CD4-positive, alpha-beta memory T cell (primary cell): ENCODE measurements at regions not wholly inside any gene's neighbourhood (a gene's known extent, or its start where the extent isn't known, plus 50 kb on each side); places are given as distances from the start of the nearest gene placed in this dataset.
"Not testable (repeated sequence)": the region's sequence is repeated elsewhere in the genome, so short reads cannot be mapped to it uniquely, and the experiment has no call there.

Experiments
- CTCF ChIA-PET: fragments of 350-600 bp; sonication (Branson Sonifier 250); formaldehyde crosslinking; loops from one replicate; lab custom pipeline; 2021; ENCODE audit warnings: inconsistent platforms; ENCODE audit not compliant: partially characterized antibody; lab: Charles Lee
- POLR2A ChIA-PET: fragments of 350-600 bp; sonication (Branson Sonifier 250); formaldehyde crosslinking; loops from one replicate; lab custom pipeline; 2021; ENCODE audit not compliant: partially characterized antibody; lab: Charles Lee
- DNase-seq, 5 donors: peaks; one replicate each; pipeline versions ENCODE4 v3.0.0 to v3.0.0-alpha.2; 2020 to 2022; ENCODE audit warnings: mixed read lengths in 1 of 5
- H3K27ac ChIP-seq: one replicate; pipeline ENCODE4 v1.7.0; 2013; ENCODE audit warnings: low read depth, low read length
- H3K27me3 ChIP-seq: 2 replicates; pipeline ENCODE4 v1.7.0; 2013; ENCODE audit warnings: mild to moderate bottlenecking, low read length, moderate library complexity; ENCODE audit not compliant: insufficient read depth
- H3K36me3 ChIP-seq: 2 replicates; pipeline ENCODE4 v1.7.0; 2013; ENCODE audit warnings: mild to moderate bottlenecking, low read length, moderate library complexity; ENCODE audit not compliant: insufficient read depth
- H3K4me1 ChIP-seq: 2 replicates; pipeline ENCODE4 v1.7.0; 2013; ENCODE audit warnings: mild to moderate bottlenecking, low read length, moderate library complexity; ENCODE audit not compliant: insufficient read depth
- H3K4me3 ChIP-seq, 2 donors: one replicate each; pipeline ENCODE4 v1.7.0; 2013; ENCODE audit warnings: low read length in 2 of 2, mild to moderate bottlenecking in 1 of 2
- H3K9me3 ChIP-seq, 2 donors: one replicate each; pipeline ENCODE4 v1.7.0; 2013; ENCODE audit warnings: low read length in 2 of 2, control low read depth in 1 of 2; ENCODE audit not compliant: control insufficient read depth in 1 of 2
- H3K27ac Mint-ChIP-seq, 7 donors: one replicate each; pipeline ENCODE4 v1.8.0; 2020 to 2021; ENCODE audit warnings: mixed read lengths in 7 of 7, mild to moderate bottlenecking in 6 of 7, inconsistent platforms in 3 of 7, moderate library complexity in 3 of 7
- H3K27me3 Mint-ChIP-seq, 2 donors: one replicate each; pipeline ENCODE4 v1.8.0; 2020 to 2021; ENCODE audit warnings: mixed read lengths in 2 of 2
- H3K36me3 Mint-ChIP-seq, 2 donors: one replicate each; pipeline ENCODE4 v1.8.0; 2020 to 2021; ENCODE audit warnings: mixed read lengths in 2 of 2, inconsistent platforms in 1 of 2, mild to moderate bottlenecking in 1 of 2
- H3K4me1 Mint-ChIP-seq, 4 donors: one replicate each; pipeline ENCODE4 v1.8.0; 2020 to 2021; ENCODE audit warnings: mixed read lengths in 4 of 4, mild to moderate bottlenecking in 1 of 4
- H3K4me3 Mint-ChIP-seq, 8 donors: one replicate each; pipeline ENCODE4 v1.8.0; 2020 to 2021; ENCODE audit warnings: mixed read lengths in 8 of 8, mild to moderate bottlenecking in 7 of 8, moderate library complexity in 6 of 8, inconsistent platforms in 3 of 8
- H3K9me3 Mint-ChIP-seq, 8 donors: one replicate each; pipeline ENCODE4 v1.8.0; 2020 to 2021; ENCODE audit warnings: mixed read lengths in 8 of 8, mild to moderate bottlenecking in 5 of 8, inconsistent platforms in 3 of 8, moderate library complexity in 1 of 8
- intact Hi-C: fragments of 100-400 bp; cut with micrococcal nuclease; formaldehyde crosslinking; loops from one replicate; pipeline ENCODE4 v1.15.1; 2023

- H3K4me3 ChIP-seq, POLR2A ChIA-PET, DNase-seq, H3K27ac ChIP-seq, intact Hi-C loops, H3K9me3 ChIP-seq, H3K27me3 ChIP-seq, H3K4me1 Mint-ChIP-seq, H3K4me3 Mint-ChIP-seq, H3K9me3 Mint-ChIP-seq, H3K4me1 ChIP-seq, H3K36me3 ChIP-seq, H3K36me3 Mint-ChIP-seq: not testable (repeated sequence)
- Mint-ChIP-seq H3K27me3 (peaks cover 18 to 31% of the 10 kb centered on the region in 2 donors), H3K27ac (peak overlapping the region in 1 of 7 donors; percentile 43)
- CTCF ChIA-PET, result interaction anchor here (0.8 kb wide), 1 partner anchor 80 kb away, joined by 3 read pairs; no protein-coding TSS in a partner anchor
Observed at GRCh38 chr6:802223-802622, 109.3 kb upstream of the EXOC2 start.

GRCh38 chr6:799769-800168, 106.8 kb upstream of the EXOC2 start:
- intact Hi-C loops, result no loop called here
- H3K4me3 ChIP-seq, result no peak overlapping the region
- Mint-ChIP-seq H3K27ac (no peak overlapping the region), H3K4me1 (peaks cover 0 to 4% (median 0%) of the 10 kb centered on the region in 4 donors), H3K9me3 (no peaks in the 10 kb centered on the region), H3K27me3 (peaks cover 26 to 37% of the 10 kb centered on the region in 2 donors), H3K36me3 (no peaks in the 10 kb centered on the region), H3K4me3 (no peak overlapping the region)
- CTCF ChIA-PET, result interaction anchor here (0.7 to 2.0 kb wide), 5 partner anchors 9 to 601 kb away, joined by 3 to 5 read pairs (median 3); no protein-coding TSS in a partner anchor
- POLR2A ChIA-PET, result no interaction called here
- no peaks in the 10 kb centered on the region for H3K4me1 ChIP-seq
- no peaks in the 10 kb centered on the region for H3K36me3 ChIP-seq
- H3K9me3 ChIP-seq, result no peaks in the 10 kb centered on the region
- no peak for DNase-seq
- H3K27me3 ChIP-seq, result peaks cover 4% of the 10 kb centered on the region
- H3K27ac ChIP-seq, result no peak overlapping the region

GRCh38 chr6:797479-798077, 104.6 kb upstream of the EXOC2 start:
- Histone ChIP-seq H3K27ac (no peak overlapping the region), H3K36me3 (no peaks in the 10 kb centered on the region), H3K27me3 (peaks cover 4% of the 10 kb centered on the region), H3K9me3 (no peaks in the 10 kb centered on the region), H3K4me3 (no peak overlapping the region), H3K4me1 (no peaks in the 10 kb centered on the region)
- Mint-ChIP-seq H3K4me3 (no peak overlapping the region), H3K9me3 (no peaks in the 10 kb centered on the region), H3K36me3 (no peaks in the 10 kb centered on the region), H3K4me1 (peaks cover 0 to 4% (median 0%) of the 10 kb centered on the region in 4 donors), H3K27me3 (peaks cover 32 to 44% of the 10 kb centered on the region in 2 donors), H3K27ac (no peak overlapping the region)
- ChIA-PET POLR2A (no interaction called here), CTCF (interaction anchor here (1.0 to 2.4 kb wide), 10 partner anchors 10 to 638 kb away, joined by 3 to 8 read pairs (median 4); no protein-coding TSS in a partner anchor)
- intact Hi-C loops, result loop anchor here (1.0 to 2.0 kb wide), 3 partner anchors 584 to 639 kb away; no protein-coding TSS in a partner anchor
- peak in 4 of 5 donors; percentile 18 to 24 (median 24) for DNase-seq

DNA sequence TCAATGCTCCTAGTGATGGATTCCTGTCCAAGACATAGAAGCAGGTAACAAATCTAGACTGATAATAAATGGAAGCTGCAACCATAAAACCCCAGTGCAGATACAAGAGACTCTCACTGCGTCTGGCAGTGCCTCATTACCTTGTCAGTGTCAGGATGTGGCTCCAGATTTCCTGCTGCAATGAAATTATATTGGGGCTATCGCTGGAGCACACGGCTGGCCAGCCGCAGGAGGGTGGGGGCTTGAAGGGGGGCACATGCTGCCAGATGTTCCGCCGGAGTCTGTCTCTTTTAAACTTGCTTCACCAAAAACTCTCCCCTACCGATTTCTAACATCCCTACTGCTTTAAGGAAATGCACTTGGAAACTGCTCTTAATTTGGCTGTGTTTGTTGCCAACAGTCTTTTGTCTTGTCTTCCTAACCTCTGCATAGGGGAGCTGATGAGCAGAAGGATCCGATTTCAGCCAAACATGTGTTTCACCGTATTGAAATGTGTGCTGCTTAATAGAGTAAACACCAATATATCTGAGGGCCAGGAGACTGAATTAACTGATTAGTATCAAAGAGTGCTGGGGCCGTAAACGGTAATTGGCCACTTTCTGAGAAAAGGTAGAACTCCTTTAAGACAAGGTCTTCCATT, 102.2 kb upstream of the EXOC2 start:
- no peaks in the 10 kb centered on the region for H3K36me3 ChIP-seq
- H3K4me1 Mint-ChIP-seq, result peaks cover 0 to 4% (median 0%) of the 10 kb centered on the region in 4 donors
- H3K4me1 ChIP-seq, result no peaks in the 10 kb centered on the region
- no peak overlapping the region for H3K27ac Mint-ChIP-seq
- DNase-seq, result no peak
- no peak overlapping the region for H3K4me3 ChIP-seq
- H3K9me3 Mint-ChIP-seq, result peaks cover 0 to 3% (median 0%) of the 10 kb centered on the region in 8 donors
- CTCF ChIA-PET, result interaction anchor here (0.8 kb wide), 1 partner anchor 13 kb away, joined by 3 read pairs; no protein-coding TSS in a partner anchor
- no peak overlapping the region for H3K4me3 Mint-ChIP-seq
- H3K27ac ChIP-seq, result no peak overlapping the region
- POLR2A ChIA-PET, result no interaction called here
- no peaks in the 10 kb centered on the region for H3K36me3 Mint-ChIP-seq
- H3K27me3 ChIP-seq, result peaks cover 10% of the 10 kb centered on the region
- no peaks in the 10 kb centered on the region for H3K9me3 ChIP-seq
- intact Hi-C loops, result no loop called here
- H3K27me3 Mint-ChIP-seq, result peaks cover 33 to 47% of the 10 kb centered on the region in 2 donors

GRCh38 chr6:793261-793660, 100.3 kb upstream of the EXOC2 start:
- Mint-ChIP-seq H3K4me1 (peaks cover 0 to 5% (median under 1%) of the 10 kb centered on the region in 4 donors), H3K4me3 (no peak overlapping the region)
- POLR2A ChIA-PET, result no interaction called here

DNA sequence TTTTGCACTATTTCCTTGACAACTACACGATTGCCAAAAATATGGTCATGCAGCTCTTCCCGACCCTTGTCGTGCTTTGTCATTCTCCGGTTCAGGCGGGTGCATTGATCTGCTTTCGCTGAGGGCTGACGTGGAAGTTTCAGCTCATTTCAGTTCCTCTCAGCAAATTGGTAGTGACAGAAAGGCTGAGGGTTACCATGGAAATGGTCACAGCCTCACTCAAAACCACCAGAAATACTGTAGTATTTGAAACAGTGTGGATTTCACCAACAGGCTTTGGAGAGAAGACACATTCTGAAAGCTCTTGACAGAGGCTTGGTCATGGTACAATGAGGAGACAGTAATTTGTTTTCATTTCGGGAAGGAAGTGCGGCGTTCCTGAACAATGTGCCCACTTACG, 99.7 kb upstream of the EXOC2 start:
- Histone ChIP-seq H3K4me3 (no peak overlapping the region), H3K27ac (no peak overlapping the region), H3K36me3 (no peaks in the 10 kb centered on the region), H3K9me3 (no peaks in the 10 kb centered on the region), H3K27me3 (peaks cover 10% of the 10 kb centered on the region), H3K4me1 (peaks cover 5% of the 10 kb centered on the region)
- CTCF ChIA-PET, result no interaction called here
- no peak overlapping the region for H3K27ac Mint-ChIP-seq
- H3K36me3 Mint-ChIP-seq, result no peaks in the 10 kb centered on the region
- POLR2A ChIA-PET, result no interaction called here
- H3K4me1 Mint-ChIP-seq, result peaks cover 6 to 7% (median 6%) of the 10 kb centered on the region in 4 donors
- DNase-seq, result no peak
- H3K4me3 Mint-ChIP-seq, result no peak overlapping the region
- peaks cover 30 to 32% of the 10 kb centered on the region in 2 donors for H3K27me3 Mint-ChIP-seq
- peaks cover 0 to 3% (median 0%) of the 10 kb centered on the region in 8 donors for H3K9me3 Mint-ChIP-seq
- intact Hi-C loops, result no loop called here

More at GRCh38 chr6:793261-793660, 100.3 kb upstream of the EXOC2 start:
- peaks cover 1% of the 10 kb centered on the region for H3K4me1 ChIP-seq
- H3K9me3 Mint-ChIP-seq, result peaks cover 0 to 3% (median 0%) of the 10 kb centered on the region in 8 donors
- H3K27me3 ChIP-seq, result peaks cover 10% of the 10 kb centered on the region
- intact Hi-C loops, result no loop called here
- H3K27ac ChIP-seq, result no peak overlapping the region
- no peaks in the 10 kb centered on the region for H3K9me3 ChIP-seq
- CTCF ChIA-PET, result no interaction called here
- no peaks in the 10 kb centered on the region for H3K36me3 ChIP-seq
- no peak overlapping the region for H3K4me3 ChIP-seq
- DNase-seq, result no peak
- H3K36me3 Mint-ChIP-seq, result no peaks in the 10 kb centered on the region
- H3K27me3 Mint-ChIP-seq, result peaks cover 35 to 36% of the 10 kb centered on the region in 2 donors
- H3K27ac Mint-ChIP-seq, result no peak overlapping the region

GRCh38 chr6:788058-788457, 95.1 kb upstream of the EXOC2 start:
- H3K4me3 Mint-ChIP-seq, result peak overlapping the region in 1 of 8 donors; percentile 14
- ChIA-PET POLR2A (no interaction called here), CTCF (interaction anchor here (1.0 to 1.7 kb wide), 5 partner anchors 10 to 398 kb away, joined by 3 to 12 read pairs (median 3); no protein-coding TSS in a partner anchor)
- H3K36me3 ChIP-seq, result no peaks in the 10 kb centered on the region
- peaks cover 0 to 3% (median 0%) of the 10 kb centered on the region in 8 donors for H3K9me3 Mint-ChIP-seq
- no peak for DNase-seq
- H3K4me1 ChIP-seq, result peaks cover 5% of the 10 kb centered on the region
- H3K27ac Mint-ChIP-seq, result no peak overlapping the region
- H3K27me3 ChIP-seq, result peaks cover 6% of the 10 kb centered on the region
- peaks cover 12% of the 10 kb centered on the region in 2 donors for H3K27me3 Mint-ChIP-seq
- peaks cover 6 to 8% (median 7%) of the 10 kb centered on the region in 4 donors for H3K4me1 Mint-ChIP-seq
- no peaks in the 10 kb centered on the region for H3K9me3 ChIP-seq
- no peak overlapping the region for H3K4me3 ChIP-seq
- intact Hi-C loops, result loop anchor here (5.0 kb wide), 1 partner anchor 401 kb away; no protein-coding TSS in a partner anchor
- H3K27ac ChIP-seq, result no peak overlapping the region
- H3K36me3 Mint-ChIP-seq, result no peaks in the 10 kb centered on the region
